ENCODE measurements at regions not wholly inside any gene's neighbourhood (a gene's known extent, or its start where the extent isn't known, plus 50 kb on each side); places are given as distances from the start of the nearest gene placed in this dataset.

- H3K4me1 Mint-ChIP-seq = no peaks in the 10 kb centered on the region
- Histone ChIP-seq H3K27me3 (ENCODE audit: insufficient read depth, low read length) (no peaks in the 10 kb centered on the region), H3K4me1 (ENCODE audit: insufficient read depth, low read length) (no peaks in the 10 kb centered on the region), H3K9me3 (ENCODE audit: control insufficient read depth in 1 of 2, low read length in 2 of 2) (no peaks in the 10 kb centered on the region), H3K27ac (ENCODE audit: low read depth, low read length) (no peak overlapping the region), H3K4me3 (ENCODE audit: low read length in 2 of 2) (no peak overlapping the region), H3K36me3 (ENCODE audit: insufficient read depth, low read length) (no peaks in the 10 kb centered on the region)
- no peaks in the 10 kb centered on the region for H3K36me3 Mint-ChIP-seq
- H3K27me3 Mint-ChIP-seq = no peaks in the 10 kb centered on the region
- ChIA-PET POLR2A (ENCODE audit: partially characterized antibody) (no interaction called here), CTCF (ENCODE audit: partially characterized antibody) (no interaction called here)
- intact Hi-C loops (cut with micrococcal nuclease) = no loop called here
- peaks cover 0 to 32% (median 20%) of the 10 kb centered on the region in 8 donors for H3K9me3 Mint-ChIP-seq
- DNase-seq = no peak
- no peak overlapping the region for H3K27ac Mint-ChIP-seq
- H3K4me3 Mint-ChIP-seq = no peak overlapping the region
These were observed 915.6 kb downstream of the TRHDE start for GRCh38 chr12:73187765-73188164.

GRCh38 chr12:73210548-73211204 is 938.5 kb downstream of the TRHDE start:
- Histone ChIP-seq H3K4me3 (ENCODE audit: low read length in 2 of 2) (peak overlapping the region in 1 of 2 donors; percentile 23), H3K4me1 (ENCODE audit: insufficient read depth, low read length) (no peaks in the 10 kb centered on the region), H3K36me3 (ENCODE audit: insufficient read depth, low read length) (no peaks in the 10 kb centered on the region), H3K9me3 (ENCODE audit: control insufficient read depth in 1 of 2, low read length in 2 of 2) (no peaks in the 10 kb centered on the region), H3K27me3 (ENCODE audit: insufficient read depth, low read length) (no peaks in the 10 kb centered on the region), H3K27ac (ENCODE audit: low read depth, low read length) (no peak overlapping the region)
- DNase-seq = no peak
- CTCF ChIA-PET (ENCODE audit: partially characterized antibody) = no interaction called here
- H3K9me3 Mint-ChIP-seq = peaks cover 0 to 6% (median 4%) of the 10 kb centered on the region in 8 donors
- intact Hi-C loops (cut with micrococcal nuclease) = no loop called here
- no peak overlapping the region for H3K4me3 Mint-ChIP-seq
- H3K27me3 Mint-ChIP-seq = no peaks in the 10 kb centered on the region
- no peak overlapping the region for H3K27ac Mint-ChIP-seq
- POLR2A ChIA-PET (ENCODE audit: partially characterized antibody) = no interaction called here
- no peaks in the 10 kb centered on the region for H3K36me3 Mint-ChIP-seq
- H3K4me1 Mint-ChIP-seq = no peaks in the 10 kb centered on the region

- Mint-ChIP-seq H3K4me1 (no peaks in the 10 kb centered on the region), H3K4me3 (no peak overlapping the region), H3K27me3 (no peaks in the 10 kb centered on the region), H3K27ac (no peak overlapping the region), H3K36me3 (no peaks in the 10 kb centered on the region), H3K9me3 (peaks cover 0 to 11% (median 5%) of the 10 kb centered on the region in 8 donors)
- Histone ChIP-seq H3K4me3 (ENCODE audit: low read length in 2 of 2) (no peak overlapping the region), H3K4me1 (ENCODE audit: insufficient read depth, low read length) (no peaks in the 10 kb centered on the region), H3K36me3 (ENCODE audit: insufficient read depth, low read length) (no peaks in the 10 kb centered on the region), H3K27me3 (ENCODE audit: insufficient read depth, low read length) (no peaks in the 10 kb centered on the region), H3K9me3 (ENCODE audit: control insufficient read depth in 1 of 2, low read length in 2 of 2) (no peaks in the 10 kb centered on the region), H3K27ac (ENCODE audit: low read depth, low read length) (no peak overlapping the region)
- intact Hi-C loops (cut with micrococcal nuclease) = no loop called here
- CTCF ChIA-PET (ENCODE audit: partially characterized antibody) = no interaction called here
- no peak for DNase-seq
- POLR2A ChIA-PET (ENCODE audit: partially characterized antibody) = no interaction called here
These were observed 948.8 kb downstream of the TRHDE start for GRCh38 chr12:73220951-73221350.

GRCh38 chr12:73221398-73221797 is 949.2 kb downstream of the TRHDE start:
- ChIA-PET CTCF (ENCODE audit: partially characterized antibody) (no interaction called here), POLR2A (ENCODE audit: partially characterized antibody) (no interaction called here)
- Histone ChIP-seq H3K27ac (ENCODE audit: low read depth, low read length) (no peak overlapping the region), H3K27me3 (ENCODE audit: insufficient read depth, low read length) (no peaks in the 10 kb centered on the region), H3K4me1 (ENCODE audit: insufficient read depth, low read length) (no peaks in the 10 kb centered on the region), H3K36me3 (ENCODE audit: insufficient read depth, low read length) (no peaks in the 10 kb centered on the region), H3K4me3 (ENCODE audit: low read length in 2 of 2) (no peak overlapping the region), H3K9me3 (ENCODE audit: control insufficient read depth in 1 of 2, low read length in 2 of 2) (no peaks in the 10 kb centered on the region)
- Mint-ChIP-seq H3K9me3 (peaks cover 0 to 11% (median 5%) of the 10 kb centered on the region in 8 donors), H3K36me3 (no peaks in the 10 kb centered on the region), H3K4me3 (no peak overlapping the region), H3K27me3 (no peaks in the 10 kb centered on the region), H3K27ac (no peak overlapping the region), H3K4me1 (no peaks in the 10 kb centered on the region)
- intact Hi-C loops (cut with micrococcal nuclease) = no loop called here
- DNase-seq = no peak

GRCh38 chr12:73221836-73222235 is 949.7 kb downstream of the TRHDE start:
- H3K9me3 ChIP-seq (ENCODE audit: control insufficient read depth in 1 of 2, low read length in 2 of 2) = no peaks in the 10 kb centered on the region
- CTCF ChIA-PET (ENCODE audit: partially characterized antibody) = no interaction called here
- no peaks in the 10 kb centered on the region for H3K27me3 Mint-ChIP-seq
- H3K4me1 ChIP-seq (ENCODE audit: insufficient read depth, low read length) = no peaks in the 10 kb centered on the region
- H3K27ac Mint-ChIP-seq = no peak overlapping the region
- no peak overlapping the region for H3K27ac ChIP-seq (ENCODE audit: low read depth, low read length)
- H3K27me3 ChIP-seq (ENCODE audit: insufficient read depth, low read length) = no peaks in the 10 kb centered on the region
- intact Hi-C loops (cut with micrococcal nuclease) = no loop called here
- POLR2A ChIA-PET (ENCODE audit: partially characterized antibody) = no interaction called here
- no peaks in the 10 kb centered on the region for H3K36me3 ChIP-seq (ENCODE audit: insufficient read depth, low read length)
- DNase-seq = no peak
- H3K36me3 Mint-ChIP-seq = no peaks in the 10 kb centered on the region
- no peak overlapping the region for H3K4me3 Mint-ChIP-seq
- no peak overlapping the region for H3K4me3 ChIP-seq (ENCODE audit: low read length in 2 of 2)
- peaks cover 0 to 11% (median 5%) of the 10 kb centered on the region in 8 donors for H3K9me3 Mint-ChIP-seq
- no peaks in the 10 kb centered on the region for H3K4me1 Mint-ChIP-seq

GRCh38 chr12:73225371-73225937 is 953.3 kb downstream of the TRHDE start:
- DNase-seq = no peak
- no peaks in the 10 kb centered on the region for H3K27me3 Mint-ChIP-seq
- ChIA-PET POLR2A (ENCODE audit: partially characterized antibody) (no interaction called here), CTCF (ENCODE audit: partially characterized antibody) (no interaction called here)
- H3K4me1 Mint-ChIP-seq = no peaks in the 10 kb centered on the region
- Histone ChIP-seq H3K36me3 (ENCODE audit: insufficient read depth, low read length) (no peaks in the 10 kb centered on the region), H3K4me1 (ENCODE audit: insufficient read depth, low read length) (no peaks in the 10 kb centered on the region), H3K4me3 (ENCODE audit: low read length in 2 of 2) (no peak overlapping the region), H3K27ac (ENCODE audit: low read depth, low read length) (no peak overlapping the region), H3K9me3 (ENCODE audit: control insufficient read depth in 1 of 2, low read length in 2 of 2) (no peaks in the 10 kb centered on the region), H3K27me3 (ENCODE audit: insufficient read depth, low read length) (no peaks in the 10 kb centered on the region)
- H3K9me3 Mint-ChIP-seq = peaks cover 0 to 7% (median 1%) of the 10 kb centered on the region in 8 donors
- H3K27ac Mint-ChIP-seq = no peak overlapping the region
- H3K4me3 Mint-ChIP-seq = no peak overlapping the region
- intact Hi-C loops (cut with micrococcal nuclease) = no loop called here
- no peaks in the 10 kb centered on the region for H3K36me3 Mint-ChIP-seq

- H3K27ac Mint-ChIP-seq = no peak overlapping the region
- intact Hi-C loops (cut with micrococcal nuclease) = no loop called here
- Histone ChIP-seq H3K27ac (ENCODE audit: low read depth, low read length) (no peak overlapping the region), H3K9me3 (ENCODE audit: control insufficient read depth in 1 of 2, low read length in 2 of 2) (no peaks in the 10 kb centered on the region), H3K4me1 (ENCODE audit: insufficient read depth, low read length) (no peaks in the 10 kb centered on the region), H3K4me3 (ENCODE audit: low read length in 2 of 2) (no peak overlapping the region), H3K27me3 (ENCODE audit: insufficient read depth, low read length) (no peaks in the 10 kb centered on the region), H3K36me3 (ENCODE audit: insufficient read depth, low read length) (no peaks in the 10 kb centered on the region)
- no peak overlapping the region for H3K4me3 Mint-ChIP-seq
- H3K9me3 Mint-ChIP-seq = peaks cover 0 to 5% (median 1%) of the 10 kb centered on the region in 8 donors
- no peaks in the 10 kb centered on the region for H3K4me1 Mint-ChIP-seq
- no peak for DNase-seq
- H3K27me3 Mint-ChIP-seq = no peaks in the 10 kb centered on the region
- POLR2A ChIA-PET (ENCODE audit: partially characterized antibody) = no interaction called here
- no peaks in the 10 kb centered on the region for H3K36me3 Mint-ChIP-seq
- CTCF ChIA-PET (ENCODE audit: partially characterized antibody) = no interaction called here
These were observed 953.8 kb downstream of the TRHDE start for GRCh38 chr12:73225941-73226340.
